GM12892 (cell line): ENCODE measurements at regions not wholly inside any gene's neighbourhood (a gene's known extent, or its start where the extent isn't known, plus 50 kb on each side); places are given as distances from the start of the nearest gene placed in this dataset.

ENCODE experiments used
- POLR2A ChIP-seq: IDR thresholded peaks from 2 replicates; pipeline ENCODE4 v1.6.1; 2011; ENCODE audit warnings: low read depth, low read length, control low read depth
- POLR2AphosphoS5 ChIP-seq: IDR thresholded peaks from 2 replicates; pipeline ENCODE4 v1.6.1; 2011; ENCODE audit warnings: low read depth, low read length, control low read depth
- TAF1 ChIP-seq: IDR thresholded peaks from 2 replicates; pipeline ENCODE4 v1.6.1; 2011; ENCODE audit warnings: low read depth, mild to moderate bottlenecking, control low read depth, low read length, borderline replicate concordance

- TF ChIP-seq POLR2AphosphoS5 (no peak), POLR2A (no peak), TAF1 (no peak)
These were observed 134.9 kb upstream of the LEF1 start for GRCh38 chr4:108303488-108304177.
